Kidney glomerular epithelial cell (primary cell): ENCODE measurements at regions not wholly inside any gene's neighbourhood (a gene's known extent, or its start where the extent isn't known, plus 50 kb on each side); places are given as distances from the start of the nearest gene placed in this dataset.
"Not testable (repeated sequence)": the region's sequence is repeated elsewhere in the genome, so short reads cannot be mapped to it uniquely, and the experiment has no call there.

Source experiments
- DNase-seq: peaks from one replicate; lab custom pipeline; 2025; lab: John Stamatoyannopoulos, UW

- not testable (repeated sequence) for DNase-seq
These were observed 318.4 kb downstream of the PPP1R3A start for GRCh38 chr7:113600428-113600827.

GRCh38 chr7:113593455-113593854 is 325.4 kb downstream of the PPP1R3A start:
- DNase-seq, result not testable (repeated sequence)

DNA sequence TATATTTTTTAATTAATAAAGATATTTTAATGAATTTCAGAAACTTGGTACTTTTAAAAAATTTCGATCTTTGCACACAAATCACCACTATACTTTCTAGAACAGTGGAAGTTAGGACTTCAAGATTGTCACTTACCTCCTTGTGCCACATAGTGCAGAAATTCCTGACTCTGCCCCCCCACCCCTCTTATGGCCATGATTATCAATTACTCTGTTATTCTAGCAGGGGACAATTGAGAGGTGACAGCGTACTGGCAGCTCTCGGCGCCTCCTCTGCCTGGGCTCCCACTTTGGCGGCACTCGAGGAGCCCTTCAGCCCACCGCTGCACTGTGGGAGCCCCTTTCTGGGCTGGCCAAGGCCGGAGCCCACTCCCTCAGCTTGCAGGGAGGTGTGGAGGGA is 325.9 kb downstream of the PPP1R3A start:
- DNase-seq, result not testable (repeated sequence)

- DNase-seq, result peak; percentile 20
These were observed 336.3 kb downstream of the PPP1R3A start for GRCh38 chr7:113582471-113582870.

DNA sequence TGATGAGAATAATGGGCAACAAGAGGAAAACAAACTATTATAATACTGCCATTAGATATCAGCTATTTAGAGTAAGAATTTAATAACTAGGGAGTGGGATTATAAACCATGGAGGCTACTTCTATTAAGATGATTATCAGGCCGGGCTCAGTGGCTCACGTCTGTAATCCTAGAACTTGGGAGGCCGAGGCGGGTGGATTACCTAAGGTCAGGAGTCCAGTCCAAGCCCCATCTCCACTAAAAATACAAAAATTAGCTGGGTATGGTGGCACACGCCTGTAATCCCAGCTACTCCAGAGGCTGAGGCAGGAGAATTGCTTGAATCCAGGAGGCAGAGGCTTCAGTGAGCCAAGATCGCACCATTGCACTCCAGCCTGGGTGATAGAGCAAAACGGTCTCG is 355.6 kb downstream of the PPP1R3A start:
- not testable (repeated sequence) for DNase-seq

DNA sequence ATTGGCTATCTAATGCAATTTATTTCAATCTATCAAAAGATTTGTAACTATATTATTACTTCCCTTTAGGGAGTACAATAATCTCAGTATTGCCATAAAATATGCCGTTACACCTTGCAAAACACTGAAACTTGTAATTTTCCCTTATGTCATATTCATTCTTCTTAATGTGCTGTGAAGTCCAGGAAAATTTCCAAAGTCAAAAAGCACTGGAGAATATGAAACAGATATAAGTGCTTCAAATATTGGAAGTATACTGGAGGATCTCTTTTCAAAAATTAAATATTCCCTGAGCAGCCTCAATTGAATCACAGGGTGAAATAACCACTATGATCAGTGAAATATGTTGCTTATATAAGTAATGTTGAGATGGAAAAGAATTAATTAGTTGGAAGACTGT is 356.0 kb downstream of the PPP1R3A start:
- no peak for DNase-seq

- DNase-seq, result no peak
These were observed 356.6 kb downstream of the PPP1R3A start for GRCh38 chr7:113562242-113562641.

DNA sequence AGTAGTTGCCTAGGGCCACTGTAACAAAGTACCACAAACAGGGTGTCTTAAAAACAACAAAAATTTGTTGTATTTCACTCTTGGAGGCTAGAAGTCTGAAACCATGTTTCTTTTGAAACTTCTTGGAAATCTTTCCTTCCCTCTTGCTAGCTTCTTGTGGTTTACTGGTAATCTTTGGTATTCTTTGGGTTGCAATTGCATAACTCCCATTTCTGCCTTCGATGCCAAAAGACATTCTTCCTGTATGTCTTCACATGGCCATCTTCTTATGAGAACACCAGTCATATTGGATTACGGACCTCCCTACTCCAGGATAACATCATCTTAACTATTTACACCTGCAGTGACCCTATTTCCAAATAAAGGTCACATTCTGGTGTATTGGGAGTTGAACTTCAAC is 357.4 kb downstream of the PPP1R3A start:
- DNase-seq, result no peak

DNA sequence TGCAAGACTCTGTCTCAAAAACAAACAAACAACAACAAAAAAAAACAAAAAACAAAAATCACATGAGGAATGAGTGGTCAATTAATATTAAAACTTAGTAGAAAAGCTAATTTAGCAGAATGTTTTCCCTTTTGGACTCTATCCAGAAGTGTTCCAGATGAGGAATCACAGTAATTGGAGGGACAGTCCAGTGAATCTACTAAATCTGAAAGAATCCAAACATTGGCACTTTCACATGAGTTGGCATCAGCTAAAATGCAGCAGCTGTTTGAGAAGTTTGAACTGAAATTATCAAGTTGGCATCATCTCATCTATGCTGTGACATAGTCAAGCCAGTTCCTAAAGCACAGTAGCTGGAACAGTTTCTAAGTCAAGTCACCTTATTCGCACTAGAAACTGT is 367.8 kb downstream of the PPP1R3A start:
- peak; percentile 24 for DNase-seq

GRCh38 chr7:113548561-113548960 is 370.2 kb downstream of the PPP1R3A start:
- DNase-seq, result no peak

GRCh38 chr7:113548137-113548536 is 370.7 kb downstream of the PPP1R3A start:
- no peak for DNase-seq

DNA sequence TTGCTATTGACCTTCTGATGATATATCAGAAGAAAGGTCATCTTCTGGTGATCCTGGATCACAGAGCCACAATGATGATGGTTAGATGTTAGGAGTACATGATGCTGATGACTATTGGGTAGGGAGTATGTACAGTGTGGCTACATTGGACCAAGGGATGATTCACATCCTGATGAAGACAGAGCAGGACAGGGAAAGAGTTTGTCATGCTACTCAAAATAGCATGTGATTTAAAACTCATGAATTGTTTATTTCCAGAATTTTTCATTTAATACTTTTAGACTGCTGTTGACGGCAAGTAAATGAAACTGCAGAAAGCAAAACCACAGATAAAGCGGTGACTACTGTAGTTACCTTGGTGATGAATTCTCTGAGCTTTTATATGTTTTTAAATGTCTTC is 397.3 kb downstream of the PPP1R3A start:
- DNase-seq, result no peak

DNA sequence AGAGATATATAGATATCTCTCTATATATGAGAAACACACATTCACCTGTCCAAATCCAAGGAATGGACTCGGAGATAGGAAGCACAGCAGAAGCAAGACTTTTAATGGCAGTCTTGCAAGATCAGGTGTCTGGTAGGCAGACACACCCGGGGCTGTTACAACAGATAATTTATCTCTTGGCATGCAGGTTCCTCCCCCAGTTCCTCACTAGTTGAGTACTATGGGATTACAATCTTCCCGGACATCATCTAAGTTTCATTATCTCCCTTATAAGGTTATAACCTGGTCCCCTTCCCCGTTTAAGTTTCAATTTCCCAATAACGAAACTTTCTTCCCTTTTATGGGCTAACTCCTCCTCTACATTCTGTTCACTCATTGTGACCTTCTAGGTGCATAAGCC is 399.3 kb downstream of the PPP1R3A start:
- no peak for DNase-seq

DNA sequence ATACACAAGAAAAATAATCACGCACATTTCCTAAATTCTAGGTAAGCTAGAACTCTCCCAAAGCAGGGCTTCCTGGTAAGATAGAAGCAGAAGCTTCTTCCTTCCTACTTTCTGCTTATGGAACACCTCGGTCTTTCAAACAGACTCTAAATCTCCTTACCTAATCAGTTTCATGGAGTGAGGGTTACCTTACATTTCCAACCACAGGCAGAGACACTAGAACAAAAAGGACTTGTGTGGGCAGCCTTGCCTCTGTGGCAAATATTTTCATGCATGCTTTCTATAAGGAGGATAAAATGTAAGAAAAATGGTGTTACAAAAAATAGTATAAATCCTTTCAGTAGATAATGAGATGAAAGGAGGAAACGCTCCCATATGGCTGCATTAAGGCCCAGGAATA is 386.3 kb upstream of the SMIM30 start:
- DNase-seq, result no peak

DNA sequence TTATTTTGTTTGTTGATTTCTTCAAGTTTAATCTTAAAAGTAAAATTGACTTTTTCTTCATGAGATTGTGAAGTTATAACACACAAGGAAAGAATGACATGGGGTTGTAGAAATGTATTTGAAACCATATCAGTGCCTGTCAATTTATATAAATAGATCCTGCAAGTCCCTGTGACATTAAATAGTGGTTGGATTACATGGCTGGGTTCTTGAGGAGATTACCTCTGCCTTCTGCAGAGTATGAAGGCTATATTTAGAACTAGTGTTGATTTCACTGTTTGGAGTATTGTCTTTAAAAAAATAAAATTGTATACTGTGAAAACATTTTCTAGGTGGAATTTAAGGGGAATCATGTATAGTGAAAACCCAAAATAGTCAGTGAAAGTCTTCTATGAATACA is 385.8 kb upstream of the SMIM30 start:
- no peak for DNase-seq

DNA sequence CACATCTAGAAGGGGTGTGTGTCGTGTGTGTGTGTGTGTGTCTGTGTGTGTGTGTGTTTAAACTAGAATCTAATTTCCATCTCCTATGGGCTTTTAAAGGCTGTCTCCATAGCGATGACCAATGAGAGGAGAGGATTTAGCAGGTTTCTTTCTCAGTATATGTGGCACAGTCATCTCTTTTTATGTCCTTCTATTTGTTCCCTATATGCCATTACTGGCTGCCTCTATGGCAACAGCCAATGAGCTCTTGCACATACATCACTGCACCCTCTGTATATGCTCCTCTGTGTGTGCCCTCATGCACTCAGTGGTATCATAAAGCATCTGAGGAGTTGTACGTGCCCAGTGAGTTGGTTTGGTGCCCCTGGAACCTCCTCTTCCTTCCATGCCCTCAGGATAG is 378.2 kb upstream of the SMIM30 start:
- DNase-seq, result not testable (repeated sequence)

DNA sequence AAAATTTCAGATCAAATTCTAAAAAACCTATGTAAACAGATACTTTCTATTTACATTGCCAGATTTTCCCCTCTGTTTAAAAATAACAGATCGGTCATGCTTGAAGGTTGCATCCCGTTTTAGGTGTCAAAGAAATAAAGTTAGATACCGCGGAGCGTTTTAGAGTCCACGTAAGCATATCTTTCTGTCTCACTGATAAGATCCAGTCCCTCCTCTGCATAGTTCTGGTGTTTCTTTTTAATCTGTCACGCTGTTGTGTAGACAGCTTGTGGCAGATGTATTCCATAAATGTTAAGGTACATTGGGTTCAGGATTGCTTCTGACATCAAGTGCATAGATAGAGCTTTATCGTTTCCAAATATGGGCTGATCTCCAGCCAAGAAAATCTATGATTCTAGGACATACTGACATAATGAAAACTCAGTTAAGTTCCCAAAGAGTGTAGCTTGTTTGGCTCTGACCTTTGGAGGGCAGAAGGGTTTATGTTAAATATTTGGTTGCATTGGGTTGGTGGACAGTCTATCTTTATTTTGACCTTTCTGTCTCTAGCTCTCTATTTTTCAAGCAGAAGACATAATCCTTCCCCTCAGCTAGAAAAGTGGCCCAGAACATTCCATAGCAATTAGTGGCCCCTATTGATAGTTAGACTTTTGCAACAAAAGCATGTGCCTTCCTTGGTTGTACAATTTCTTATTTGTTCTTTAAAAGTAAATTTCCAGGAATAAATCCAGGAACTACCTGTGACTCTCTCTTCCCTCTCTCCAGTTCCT is 376.6 kb upstream of the SMIM30 start:
- DNase-seq, result not testable (repeated sequence)

GRCh38 chr7:113491305-113491704 is 373.0 kb upstream of the SMIM30 start:
- DNase-seq, result no peak

GRCh38 chr7:113487925-113488731 is 369.8 kb upstream of the SMIM30 start:
- no peak for DNase-seq

DNA sequence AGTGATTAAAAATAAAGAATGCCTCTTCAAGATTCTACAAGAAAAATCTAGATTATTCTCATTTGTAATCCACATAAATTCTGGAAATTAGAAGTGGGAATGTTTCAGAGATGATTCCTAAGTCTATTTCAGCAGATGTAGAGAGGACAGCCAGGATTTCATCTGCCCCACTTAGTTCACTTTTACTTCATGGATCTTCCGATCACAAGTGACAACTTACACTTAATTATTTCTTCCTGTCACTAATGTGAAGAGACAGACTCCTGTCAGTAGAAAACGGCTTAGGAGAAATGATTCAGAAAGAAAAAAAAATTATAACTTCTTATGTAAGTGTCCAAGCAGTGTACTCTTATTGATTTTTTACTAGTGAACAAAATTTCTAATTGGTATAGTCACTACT is 368.2 kb upstream of the SMIM30 start:
- DNase-seq, result no peak

DNA sequence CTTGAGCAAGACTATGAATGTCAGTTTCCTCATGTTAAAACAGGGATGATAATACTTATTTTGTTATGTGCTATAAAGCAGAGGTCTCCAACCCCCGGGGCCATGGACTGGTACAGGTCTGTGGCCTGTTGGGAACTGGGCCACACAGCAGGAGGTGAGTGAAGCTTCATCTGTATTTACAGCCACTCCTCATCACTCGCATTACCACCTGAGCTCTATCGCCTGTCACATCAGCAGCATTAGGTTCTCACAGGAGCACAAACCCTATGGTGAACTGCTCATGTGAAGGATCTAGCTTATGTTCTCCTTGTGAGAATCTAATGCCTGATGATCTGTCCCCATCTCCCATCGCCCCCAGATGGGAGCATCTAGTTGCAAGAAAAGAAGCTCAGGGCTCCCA is 365.3 kb upstream of the SMIM30 start:
- DNase-seq, result no peak

GRCh38 chr7:113480537-113480936 is 362.2 kb upstream of the SMIM30 start:
- DNase-seq, result no peak

DNA sequence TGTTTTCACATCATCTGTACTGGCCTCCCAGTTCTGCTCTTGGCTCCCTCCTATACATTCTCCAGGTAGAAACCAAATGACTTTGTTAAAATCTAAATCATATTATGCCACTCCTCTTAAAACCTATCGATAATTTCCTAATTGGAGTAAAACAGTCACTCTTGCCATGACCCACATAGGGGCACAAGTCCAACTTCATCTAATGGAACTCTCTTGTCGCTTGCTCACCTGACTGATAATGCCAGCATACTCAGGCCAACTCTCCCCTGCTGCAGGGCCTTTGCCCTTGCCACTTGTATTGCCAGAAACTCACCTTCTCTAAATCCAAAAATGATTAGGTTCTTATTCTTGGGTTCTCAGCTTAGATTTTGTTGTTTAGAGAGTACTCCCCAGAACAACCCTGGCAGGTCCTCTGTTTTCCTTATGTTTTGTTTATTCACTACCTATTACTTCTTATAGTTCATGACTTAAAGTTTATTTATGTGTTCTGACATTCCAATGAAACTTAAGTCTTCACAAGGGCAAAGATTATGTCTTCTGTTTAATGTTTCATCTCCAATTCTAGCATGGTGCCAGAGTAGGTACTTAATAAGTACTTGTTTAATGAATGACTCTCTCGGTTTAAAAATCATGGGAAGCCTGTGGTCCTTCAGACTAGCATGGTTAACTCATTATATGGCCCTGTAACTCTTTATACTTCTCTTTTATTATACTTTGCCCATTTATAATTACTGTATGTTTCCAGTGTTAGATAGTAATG is 345.9 kb upstream of the SMIM30 start:
- DNase-seq, result no peak
